GM06990 (cell line): ENCODE measurements at regions not wholly inside any gene's neighbourhood (a gene's known extent, or its start where the extent isn't known, plus 50 kb on each side); places are given as distances from the start of the nearest gene placed in this dataset.

ENCODE experiments used
- DNase-seq: peaks from one replicate; pipeline ENCODE4 v3.0.0-alpha.2; 2011; ENCODE audit not compliant: insufficient read length; ENCODE audit errors: extremely low read depth
- H3K27me3 ChIP-seq: replicated peaks from 2 replicates; pipeline ENCODE4 v1.6.0; 2011; ENCODE audit warnings: low read length; ENCODE audit not compliant: control insufficient read depth, insufficient read depth
- H3K36me3 ChIP-seq: 2 replicates; pipeline ENCODE4 v1.5.1; 2011; ENCODE audit warnings: low read length; ENCODE audit not compliant: control insufficient read depth, insufficient read depth
- H3K4me3 ChIP-seq: replicated peaks from 2 replicates; pipeline ENCODE4 v1.5.1; 2011; ENCODE audit warnings: low read depth, mild to moderate bottlenecking, control low read depth, low read length
- CTCF ChIP-seq: IDR thresholded peaks from 2 replicates; pipeline ENCODE4 v1.5.1; 2011; ENCODE audit warnings: low read length, control low read depth, mild to moderate bottlenecking, inconsistent platforms; ENCODE audit not compliant: insufficient read depth, poor library complexity, severe bottlenecking

- Histone ChIP-seq H3K4me3 (no peak overlapping the region), H3K27me3 (no peaks in the 10 kb centered on the region; the same call in 1 of the 2 replicates), H3K36me3 (no peaks in the 10 kb centered on the region)
- no peak for DNase-seq
- TF ChIP-seq CTCF = no peak
Observed at GRCh38 chr5:68126886-68127285, 88.7 kb upstream of the PIK3R1 start.

GRCh38 chr5:68122439-68123328 lies 92.9 kb upstream of the PIK3R1 start:
- Histone ChIP-seq H3K4me3 (no peak overlapping the region), H3K27me3 (no peaks in the 10 kb centered on the region; the same call in 1 of the 2 replicates), H3K36me3 (no peaks in the 10 kb centered on the region)
- TF ChIP-seq CTCF = no peak
- no peak for DNase-seq

GRCh38 chr5:68116868-68117411 lies 98.6 kb upstream of the PIK3R1 start:
- Histone ChIP-seq H3K27me3 (no peaks in the 10 kb centered on the region), H3K36me3 (no peaks in the 10 kb centered on the region), H3K4me3 (no peak overlapping the region)
- no peak for DNase-seq
- TF ChIP-seq CTCF = no peak

- TF ChIP-seq CTCF = no peak
- H3K27me3 ChIP-seq = no peaks in the 10 kb centered on the region
- DNase-seq = no peak
- H3K4me3 ChIP-seq = no peak overlapping the region
- no peaks in the 10 kb centered on the region for H3K36me3 ChIP-seq
Observed at GRCh38 chr5:68116408-68116807, 99.1 kb upstream of the PIK3R1 start.

- TF ChIP-seq CTCF = no peak
- H3K4me3 ChIP-seq = no peak overlapping the region
- no peak for DNase-seq
- H3K36me3 ChIP-seq = no peaks in the 10 kb centered on the region
- no peaks in the 10 kb centered on the region for H3K27me3 ChIP-seq
Observed at GRCh38 chr5:68115584-68115983, 100.0 kb upstream of the PIK3R1 start.
